Tibial nerve (tissue), 4 donors: ENCODE measurements at regions not wholly inside any gene's neighbourhood (a gene's known extent, or its start where the extent isn't known, plus 50 kb on each side); places are given as distances from the start of the nearest gene placed in this dataset.

Experiments used
- DNase-seq, 2 donors: peaks; one replicate each; pipeline ENCODE4 v3.0.0-alpha.2; 2019; ENCODE audit warnings: low spot score in 2 of 2
- H3K27ac ChIP-seq, 4 donors: fragments of 200-600 bp; sonication (generic) in 3 of 4; one replicate each; pipeline ENCODE4 v1.5.1; 2017 to 2019; ENCODE audit warnings: mild to moderate bottlenecking in 1 of 4
- H3K27me3 ChIP-seq, 2 donors: fragments of 200-600 bp; sonication (generic) in 1 of 2; one replicate each; pipeline versions ENCODE4 v1.5.1 to v1.6.0; 2017 to 2019
- H3K36me3 ChIP-seq, 3 donors: fragments of 200-600 bp; sonication (generic); one replicate each; pipeline ENCODE4 v1.5.1; 2018 to 2019
- H3K4me1 ChIP-seq, 4 donors: fragments of 200-600 bp; sonication (generic) in 3 of 4; one replicate each; pipeline ENCODE4 v1.5.1; 2017 to 2019
- H3K4me3 ChIP-seq, 4 donors: fragments of 200-600 bp; sonication (generic) in 3 of 4; one replicate each; pipeline ENCODE4 v1.5.1; 2017 to 2019; ENCODE audit warnings: mild to moderate bottlenecking in 1 of 4, moderate library complexity in 1 of 4
- H3K9me3 ChIP-seq, 4 donors: fragments of 200-600 bp; sonication (generic) in 3 of 4; one replicate each; pipeline ENCODE4 v1.5.1; 2017 to 2019
- CTCF ChIP-seq, 5 experiments: fragments of 200-600 bp in 3 of 5; fragments of 450-650 bp in 2 of 5; sonication (generic) in 3 of 5; IDR thresholded peaks; one replicate each; pipeline ENCODE4 v1.5.1; 2016 to 2019; ENCODE audit warnings: antibody characterized with exemption in 5 of 5, mild to moderate bottlenecking in 3 of 5, moderate library complexity in 2 of 5
- EP300 ChIP-seq, 2 donors: sonication (generic); formaldehyde crosslinking; IDR thresholded peaks; one replicate each; pipeline ENCODE4 v1.6.1; 2017; ENCODE audit warnings: antibody characterized with exemption in 2 of 2, mild to moderate bottlenecking in 1 of 2
- POLR2A ChIP-seq, 2 donors: fragments of 450-650 bp; IDR thresholded peaks; one replicate each; pipeline ENCODE4 v1.6.1; 2017; ENCODE audit warnings: antibody characterized with exemption in 2 of 2, mild to moderate bottlenecking in 2 of 2, moderate library complexity in 2 of 2
- whole genome bisulfite sequencing, 2 donors: methylation state at CpG; one replicate each; pipeline ENCODE4 v1.1.5; 2018; 5-methylcytosine and 5-hydroxymethylcytosine counted together

- 74 to 85% methylated on average over 3 to 7 of the region's 7 CpGs for WGBS, 2 donors
- TF ChIP-seq CTCF (IDR thresholded peaks at IDR 0.05) (no peak), EP300 (IDR thresholded peaks at IDR 0.05) (no peak), POLR2A (IDR thresholded peaks at IDR 0.05) (no peak)
- peaks cover 0 to 15% of the 10 kb centered on the region in 2 donors for H3K27me3 ChIP-seq
- H3K4me3 ChIP-seq: no peak overlapping the region
- peaks cover 0 to 3% (median 0%) of the 10 kb centered on the region in 4 donors for H3K4me1 ChIP-seq
- H3K9me3 ChIP-seq: no peaks in the 10 kb centered on the region
- H3K36me3 ChIP-seq: no peaks in the 10 kb centered on the region
- H3K27ac ChIP-seq: no peak overlapping the region
- DNase-seq: no peak
These were observed 96.8 kb downstream of the PJA1 start for GRCh38 chrX:69068301-69069085.

GRCh38 chrX:69067841-69068240, 97.4 kb downstream of the PJA1 start:
- peaks cover 0 to 3% (median 0%) of the 10 kb centered on the region in 4 donors for H3K4me1 ChIP-seq
- DNase-seq: no peak
- TF ChIP-seq POLR2A (IDR thresholded peaks at IDR 0.05): no peak
- no peak for TF ChIP-seq CTCF (IDR thresholded peaks at IDR 0.05)
- no peak for TF ChIP-seq EP300 (IDR thresholded peaks at IDR 0.05)
- H3K27me3 ChIP-seq: peaks cover 0 to 15% of the 10 kb centered on the region in 2 donors
- no peak overlapping the region for H3K27ac ChIP-seq
- no peaks in the 10 kb centered on the region for H3K36me3 ChIP-seq
- H3K4me3 ChIP-seq: no peak overlapping the region
- H3K9me3 ChIP-seq: no peaks in the 10 kb centered on the region
- 79% methylated on average over 2 of the region's 2 CpGs; no CpG with 5 or more reads in 1 of the 2 donors for WGBS, 2 donors

- peaks cover 0 to 3% (median 0%) of the 10 kb centered on the region in 4 donors for H3K4me1 ChIP-seq
- 60 to 62% methylated on average over 1 to 4 of the region's 4 CpGs for WGBS, 2 donors
- no peak overlapping the region for H3K27ac ChIP-seq
- no peak overlapping the region for H3K4me3 ChIP-seq
- peaks cover 0 to 15% of the 10 kb centered on the region in 2 donors for H3K27me3 ChIP-seq
- DNase-seq: no peak
- no peaks in the 10 kb centered on the region for H3K9me3 ChIP-seq
- no peak for TF ChIP-seq EP300 (IDR thresholded peaks at IDR 0.05)
- no peak for TF ChIP-seq POLR2A (IDR thresholded peaks at IDR 0.05)
- no peak for TF ChIP-seq CTCF (IDR thresholded peaks at IDR 0.05)
- H3K36me3 ChIP-seq: no peaks in the 10 kb centered on the region
These were observed 98.2 kb downstream of the PJA1 start for GRCh38 chrX:69066966-69067525.

GRCh38 chrX:69066021-69066757, 99.1 kb downstream of the PJA1 start:
- H3K4me3 ChIP-seq: no peak overlapping the region
- peaks cover 0 to 2% (median 0%) of the 10 kb centered on the region in 4 donors for H3K4me1 ChIP-seq
- no peaks in the 10 kb centered on the region for H3K36me3 ChIP-seq
- H3K27ac ChIP-seq: no peak overlapping the region
- WGBS, 2 donors: 82 to 100% methylated on average over 1 to 7 of the region's 7 CpGs
- DNase-seq: no peak
- TF ChIP-seq CTCF (IDR thresholded peaks at IDR 0.05) (no peak), POLR2A (IDR thresholded peaks at IDR 0.05) (no peak), EP300 (IDR thresholded peaks at IDR 0.05) (no peak)
- H3K9me3 ChIP-seq: no peaks in the 10 kb centered on the region
- peaks cover 0 to 14% of the 10 kb centered on the region in 2 donors for H3K27me3 ChIP-seq
